ENCODE measurements at regions not wholly inside any gene's neighbourhood (a gene's known extent, or its start where the extent isn't known, plus 50 kb on each side); places are given as distances from the start of the nearest gene placed in this dataset.

GRCh38 chr10:125369382-125370326 is 209.3 kb upstream of the CTBP2 start:
- no peaks in the 10 kb centered on the region for H3K4me1 ChIP-seq
- intact Hi-C loops (cut with DNase I): no loop called here
- no peak overlapping the region for H3K27ac ChIP-seq
- no peaks in the 10 kb centered on the region for H3K36me3 ChIP-seq
- H3K4me3 ChIP-seq: no peak overlapping the region
- H3K9me3 ChIP-seq: peaks cover 5% of the 10 kb centered on the region
- TF ChIP-seq CTCF (IDR thresholded peaks at IDR 0.05): no peak
- H3K27me3 ChIP-seq (ENCODE audit: low read depth): peaks cover 13% of the 10 kb centered on the region
- no peak for DNase-seq
- no peak for ATAC-seq

- Histone ChIP-seq H3K27me3 (ENCODE audit: low read depth) (peaks cover 8% of the 10 kb centered on the region), H3K9me3 (peaks cover 6% of the 10 kb centered on the region), H3K36me3 (no peaks in the 10 kb centered on the region), H3K4me3 (no peak overlapping the region), H3K4me1 (no peaks in the 10 kb centered on the region), H3K27ac (no peak overlapping the region)
- intact Hi-C loops (cut with DNase I): no loop called here
- ATAC-seq: no peak
- DNase-seq: no peak
- TF ChIP-seq CTCF (IDR thresholded peaks at IDR 0.05): no peak
These were observed 207.8 kb upstream of the CTBP2 start for GRCh38 chr10:125368146-125368545.

- intact Hi-C loops (cut with DNase I): no loop called here
- Histone ChIP-seq H3K4me1 (no peaks in the 10 kb centered on the region), H3K27me3 (ENCODE audit: low read depth) (no peaks in the 10 kb centered on the region), H3K36me3 (no peaks in the 10 kb centered on the region), H3K4me3 (no peak overlapping the region), H3K9me3 (peaks cover 6% of the 10 kb centered on the region), H3K27ac (no peak overlapping the region)
- no peak for TF ChIP-seq CTCF (IDR thresholded peaks at IDR 0.05)
- ATAC-seq (no peak), DNase-seq (no peak)
These were observed 203.4 kb upstream of the CTBP2 start for GRCh38 chr10:125363791-125364190.

GRCh38 chr10:125362950-125363349 is 202.6 kb upstream of the CTBP2 start:
- Histone ChIP-seq H3K27me3 (ENCODE audit: low read depth) (no peaks in the 10 kb centered on the region), H3K9me3 (peaks cover 6% of the 10 kb centered on the region), H3K4me3 (no peak overlapping the region), H3K27ac (no peak overlapping the region), H3K4me1 (no peaks in the 10 kb centered on the region), H3K36me3 (no peaks in the 10 kb centered on the region)
- no peak for DNase-seq
- ATAC-seq: no peak
- intact Hi-C loops (cut with DNase I): no loop called here
- no peak for TF ChIP-seq CTCF (IDR thresholded peaks at IDR 0.05)

- DNase-seq: no peak
- H3K27me3 ChIP-seq (ENCODE audit: low read depth): no peaks in the 10 kb centered on the region
- H3K27ac ChIP-seq: no peak overlapping the region
- intact Hi-C loops (cut with DNase I): no loop called here
- no peak overlapping the region for H3K4me3 ChIP-seq
- no peaks in the 10 kb centered on the region for H3K9me3 ChIP-seq
- H3K36me3 ChIP-seq: no peaks in the 10 kb centered on the region
- ATAC-seq: no peak
- no peaks in the 10 kb centered on the region for H3K4me1 ChIP-seq
- TF ChIP-seq CTCF (IDR thresholded peaks at IDR 0.05): no peak
These were observed 199.0 kb upstream of the CTBP2 start for GRCh38 chr10:125359401-125359800.
